ENCODE measurements at regions not wholly inside any gene's neighbourhood (a gene's known extent, or its start where the extent isn't known, plus 50 kb on each side); places are given as distances from the start of the nearest gene placed in this dataset.
"Not testable (repeated sequence)": the region's sequence is repeated elsewhere in the genome, so short reads cannot be mapped to it uniquely, and the experiment has no call there.

DNA sequence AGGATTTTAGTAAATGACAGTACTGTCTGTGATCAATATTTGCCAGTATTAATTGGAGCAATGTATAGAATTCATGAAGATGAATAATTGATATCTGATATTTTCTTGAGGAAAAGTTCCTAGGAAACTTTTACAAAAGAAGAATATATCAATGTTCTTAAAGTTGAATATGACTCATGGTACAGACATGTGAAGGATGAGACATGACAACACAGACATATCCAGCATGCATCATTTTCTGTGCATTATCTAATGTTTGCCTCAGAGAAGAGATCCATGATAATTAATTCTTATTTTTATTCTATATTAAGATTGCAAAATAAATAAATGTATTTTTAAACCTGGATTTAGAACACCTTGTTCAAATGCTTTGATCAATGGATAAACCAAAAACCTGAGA is 452.9 kb upstream of the EPHA5 start:
- Histone ChIP-seq H3K27me3 (ENCODE audit: control insufficient read depth in 2 of 2, insufficient read depth in 2 of 2, low read length in 2 of 2) (no peaks in the 10 kb centered on the region), H3K4me3 (replicated peaks in 1 of 3; ENCODE audit: insufficient read depth in 1 of 3, low read depth in 1 of 3, low read length in 3 of 3) (no peak overlapping the region), H3K9me3 (replicated peaks; ENCODE audit: control insufficient read depth, insufficient read depth, low read length) (no peaks in the 10 kb centered on the region), H3K27ac (ENCODE audit: insufficient read depth, low read depth, low read length) (no peak overlapping the region), H3K9ac (replicated peaks; ENCODE audit: extremely low read depth, insufficient read depth, low read length) (no peak overlapping the region), H3K4me2 (ENCODE audit: insufficient read depth, low read length) (no peak overlapping the region), H3K36me3 (ENCODE audit: control insufficient read depth in 2 of 2, extremely low read depth in 1 of 2, insufficient read depth in 2 of 2, low read length in 2 of 2) (no peaks in the 10 kb centered on the region), H3K9me1 (replicated peaks; ENCODE audit: control insufficient read depth, extremely low read depth, insufficient read depth, low read length) (no peaks in the 10 kb centered on the region), H2AFZ (ENCODE audit: low read depth, low read length) (no peak overlapping the region), H3K79me2 (ENCODE audit: control insufficient read depth, insufficient read depth, low read length) (no peaks in the 10 kb centered on the region), H3K4me1 (ENCODE audit: control insufficient read depth, extremely low read depth, insufficient read depth, low read length) (no peaks in the 10 kb centered on the region), H4K20me1 (replicated peaks; ENCODE audit: control insufficient read depth, extremely low read depth, insufficient read depth, low read length) (no peaks in the 10 kb centered on the region)
- no peak for TF ChIP-seq FOS (IDR thresholded peaks at IDR 0.05; ENCODE audit: borderline replicate concordance, insufficient read depth, low read length)
- TF ChIP-seq, protein P1, sequence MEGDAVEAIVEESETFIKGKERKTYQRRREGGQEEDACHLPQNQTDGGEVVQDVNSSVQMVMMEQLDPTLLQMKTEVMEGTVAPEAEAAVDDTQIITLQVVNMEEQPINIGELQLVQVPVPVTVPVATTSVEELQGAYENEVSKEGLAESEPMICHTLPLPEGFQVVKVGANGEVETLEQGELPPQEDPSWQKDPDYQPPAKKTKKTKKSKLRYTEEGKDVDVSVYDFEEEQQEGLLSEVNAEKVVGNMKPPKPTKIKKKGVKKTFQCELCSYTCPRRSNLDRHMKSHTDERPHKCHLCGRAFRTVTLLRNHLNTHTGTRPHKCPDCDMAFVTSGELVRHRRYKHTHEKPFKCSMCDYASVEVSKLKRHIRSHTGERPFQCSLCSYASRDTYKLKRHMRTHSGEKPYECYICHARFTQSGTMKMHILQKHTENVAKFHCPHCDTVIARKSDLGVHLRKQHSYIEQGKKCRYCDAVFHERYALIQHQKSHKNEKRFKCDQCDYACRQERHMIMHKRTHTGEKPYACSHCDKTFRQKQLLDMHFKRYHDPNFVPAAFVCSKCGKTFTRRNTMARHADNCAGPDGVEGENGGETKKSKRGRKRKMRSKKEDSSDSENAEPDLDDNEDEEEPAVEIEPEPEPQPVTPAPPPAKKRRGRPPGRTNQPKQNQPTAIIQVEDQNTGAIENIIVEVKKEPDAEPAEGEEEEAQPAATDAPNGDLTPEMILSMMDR (IDR thresholded peaks at IDR 0.05; ENCODE audit: extremely low read depth in 1 of 2, insufficient read depth in 1 of 2, low read depth in 1 of 2, low read length in 2 of 2): no peak
- TF ChIP-seq POLR2AphosphoS5 (IDR thresholded peaks at IDR 0.05; ENCODE audit: insufficient read depth, low read depth, low read length): no peak
- no peak for TF ChIP-seq GATA2 (IDR thresholded peaks at IDR 0.05; ENCODE audit: insufficient read depth, insufficient read length, low read depth, low read length)
- TF ChIP-seq MYC (IDR thresholded peaks at IDR 0.05; ENCODE audit: low read depth, low read length): no peak
- no peak for TF ChIP-seq POLR2A (IDR thresholded peaks at IDR 0.05; ENCODE audit: low read depth, low read length)
- TF ChIP-seq EZH2 (IDR thresholded peaks at IDR 0.05; ENCODE audit: borderline replicate concordance, low read depth, low read length, severe bottlenecking): no peak
- TF ChIP-seq, protein P2, sequence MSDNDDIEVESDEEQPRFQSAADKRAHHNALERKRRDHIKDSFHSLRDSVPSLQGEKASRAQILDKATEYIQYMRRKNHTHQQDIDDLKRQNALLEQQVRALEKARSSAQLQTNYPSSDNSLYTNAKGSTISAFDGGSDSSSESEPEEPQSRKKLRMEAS (IDR thresholded peaks at IDR 0.05; ENCODE audit: insufficient read depth, insufficient read length): no peak
- no peak for TF ChIP-seq JUN (IDR thresholded peaks at IDR 0.05; ENCODE audit: borderline replicate concordance, insufficient read depth, insufficient read length, low read depth)
- CTCF ChIA-PET: no interaction called here
- no peak for FAIRE-seq
- intact Hi-C loops (cut with micrococcal nuclease) (no loop called here), dilution Hi-C loops (cut with MboI; ENCODE audit: extremely low pct_ligation_motif_present, low sequenced_read_pairs) (no loop called here)
- DNase-seq (ENCODE audit: low read depth, low spot score): no peak
- POLR2A ChIA-PET: no interaction called here
- BruUV-seq (replicated peaks): no TSS peak

DNA sequence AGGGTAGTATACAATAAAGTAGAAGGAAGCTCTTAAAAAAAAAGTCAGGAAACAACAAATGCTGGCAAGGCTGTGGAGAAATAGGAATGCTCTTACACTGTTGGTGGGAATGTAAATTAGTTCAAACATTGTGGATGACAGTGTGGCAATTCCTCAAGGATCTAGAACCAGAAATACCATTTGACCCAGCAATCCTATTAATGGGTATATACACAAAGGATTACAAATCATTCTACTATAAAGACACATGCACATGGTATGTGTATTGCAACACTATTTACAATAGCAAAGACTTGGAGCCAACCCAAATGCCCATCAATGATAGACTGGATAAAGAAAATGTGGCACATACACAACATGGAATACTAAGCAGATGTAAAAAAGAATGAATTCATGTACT is 444.9 kb upstream of the EPHA5 start:
- H3K79me2 ChIP-seq (ENCODE audit: control insufficient read depth, insufficient read depth, low read length); FAIRE-seq; H3K36me3 ChIP-seq (ENCODE audit: control insufficient read depth in 2 of 2, extremely low read depth in 1 of 2, insufficient read depth in 2 of 2, low read length in 2 of 2); H3K9me3 ChIP-seq (replicated peaks; ENCODE audit: control insufficient read depth, insufficient read depth, low read length); POLR2A ChIA-PET; H4K20me1 ChIP-seq (replicated peaks; ENCODE audit: control insufficient read depth, extremely low read depth, insufficient read depth, low read length); H3K4me3 ChIP-seq (replicated peaks in 1 of 3; ENCODE audit: insufficient read depth in 1 of 3, low read depth in 1 of 3, low read length in 3 of 3); H3K9ac ChIP-seq (replicated peaks; ENCODE audit: extremely low read depth, insufficient read depth, low read length); BruUV-seq (replicated peaks); CTCF ChIA-PET; H3K9me1 ChIP-seq (replicated peaks; ENCODE audit: control insufficient read depth, extremely low read depth, insufficient read depth, low read length); H3K27me3 ChIP-seq (ENCODE audit: control insufficient read depth in 2 of 2, insufficient read depth in 2 of 2, low read length in 2 of 2); dilution Hi-C loops (cut with MboI; ENCODE audit: extremely low pct_ligation_motif_present, low sequenced_read_pairs); H2AFZ ChIP-seq (ENCODE audit: low read depth, low read length); DNase-seq (ENCODE audit: low read depth, low spot score); H3K27ac ChIP-seq (ENCODE audit: insufficient read depth, low read depth, low read length); intact Hi-C loops (cut with micrococcal nuclease); H3K4me1 ChIP-seq (ENCODE audit: control insufficient read depth, extremely low read depth, insufficient read depth, low read length); H3K4me2 ChIP-seq (ENCODE audit: insufficient read depth, low read length): not testable (repeated sequence)

Measured in endothelial cell of umbilical vein (primary cell).